GM12878 (cell line): ENCODE measurements at regions not wholly inside any gene's neighbourhood (a gene's known extent, or its start where the extent isn't known, plus 50 kb on each side); places are given as distances from the start of the nearest gene placed in this dataset.

ENCODE experiments used
- FOXK2 ChIP-seq: fragments of 450-650 bp; IDR thresholded peaks from 2 replicates; pipeline ENCODE4 v1.6.1; 2017; ENCODE audit warnings: mild to moderate bottlenecking, moderate library complexity
- FOXM1 ChIP-seq: IDR thresholded peaks from 2 replicates; pipeline ENCODE4 v1.6.1; 2012; ENCODE audit warnings: low read depth, mild to moderate bottlenecking, inconsistent platforms, low read length, moderate library complexity
- KDM1A ChIP-seq: fragments of 200-600 bp; sonication (generic); IDR thresholded peaks from 2 replicates; pipeline ENCODE4 v1.6.1; 2016; ENCODE audit warnings: borderline replicate concordance
- MYC ChIP-seq: IDR thresholded peaks from 2 replicates; pipeline ENCODE4 v1.6.1; 2011; ENCODE audit warnings: mild to moderate bottlenecking, low read length, moderate library complexity, inconsistent platforms; ENCODE audit not compliant: insufficient read depth, insufficient replicate concordance, insufficient read length, severe bottlenecking
- POLR2AphosphoS5 ChIP-seq: IDR thresholded peaks from 2 replicates; pipeline ENCODE4 v1.6.1; 2011; ENCODE audit warnings: mild to moderate bottlenecking, low read length, inconsistent platforms
- SMC3 ChIP-seq: IDR thresholded peaks from 2 replicates; pipeline ENCODE4 v1.6.1; 2011; ENCODE audit warnings: low read length, improper control_type of control experiment, borderline replicate concordance
- TF ChIP-seq, protein P1 (sequence below), 3 experiments: IDR thresholded peaks in 2 of 3; conservative IDR thresholded peaks in 1 of 3; 2 replicates each; pipeline ENCODE4 v1.5.1; 2011; ENCODE audit warnings: low read depth in 3 of 3, low read length in 3 of 3, mild to moderate bottlenecking in 3 of 3, control low read depth in 2 of 3, moderate library complexity in 2 of 3, inconsistent platforms in 1 of 3, mixed read lengths in 1 of 3; ENCODE audit not compliant: control insufficient read depth in 2 of 3, insufficient read depth in 1 of 3; ENCODE audit errors: extremely low read depth in 1 of 3
- TF ChIP-seq, protein P2 (sequence below): IDR thresholded peaks from 2 replicates; pipeline ENCODE4 v1.6.1; 2012; ENCODE audit warnings: low read depth, low read length, improper control_type of control experiment
- TF ChIP-seq, protein P3 (sequence below): fragments of 450-650 bp; IDR thresholded peaks from 2 replicates; pipeline ENCODE4 v1.6.1; 2017; ENCODE audit warnings: antibody characterized with exemption, mild to moderate bottlenecking, moderate library complexity
- TF ChIP-seq, protein P4 (sequence below): IDR thresholded peaks from 2 replicates; pipeline ENCODE4 v1.6.1; 2012; ENCODE audit warnings: low read length, inconsistent platforms
- TF ChIP-seq, protein P5 (sequence below): IDR thresholded peaks from 2 replicates; pipeline ENCODE4 v1.6.1; 2012; ENCODE audit warnings: mild to moderate bottlenecking, low read depth, low read length

DNA sequence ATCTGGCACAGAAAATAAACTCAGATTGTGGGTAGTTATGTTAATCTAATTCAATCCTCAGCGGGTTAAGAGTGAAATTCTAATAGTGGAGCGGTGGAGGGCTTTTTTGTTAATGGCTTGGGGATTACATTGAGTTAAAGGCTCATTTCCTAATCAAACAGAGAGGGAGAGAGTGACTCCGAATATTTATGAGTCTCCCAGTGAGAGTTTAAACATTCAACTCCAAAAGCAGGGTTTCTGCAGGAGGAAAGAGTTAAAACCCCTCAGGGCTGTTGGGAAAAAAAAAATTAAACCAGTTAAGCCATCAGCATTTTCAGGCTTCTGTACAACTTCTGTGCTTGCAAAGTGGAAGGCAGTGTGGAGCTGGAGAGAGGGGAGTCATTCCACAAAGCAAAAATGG lies 62.1 kb upstream of the ESRRB start:
- TF ChIP-seq, protein P1, sequence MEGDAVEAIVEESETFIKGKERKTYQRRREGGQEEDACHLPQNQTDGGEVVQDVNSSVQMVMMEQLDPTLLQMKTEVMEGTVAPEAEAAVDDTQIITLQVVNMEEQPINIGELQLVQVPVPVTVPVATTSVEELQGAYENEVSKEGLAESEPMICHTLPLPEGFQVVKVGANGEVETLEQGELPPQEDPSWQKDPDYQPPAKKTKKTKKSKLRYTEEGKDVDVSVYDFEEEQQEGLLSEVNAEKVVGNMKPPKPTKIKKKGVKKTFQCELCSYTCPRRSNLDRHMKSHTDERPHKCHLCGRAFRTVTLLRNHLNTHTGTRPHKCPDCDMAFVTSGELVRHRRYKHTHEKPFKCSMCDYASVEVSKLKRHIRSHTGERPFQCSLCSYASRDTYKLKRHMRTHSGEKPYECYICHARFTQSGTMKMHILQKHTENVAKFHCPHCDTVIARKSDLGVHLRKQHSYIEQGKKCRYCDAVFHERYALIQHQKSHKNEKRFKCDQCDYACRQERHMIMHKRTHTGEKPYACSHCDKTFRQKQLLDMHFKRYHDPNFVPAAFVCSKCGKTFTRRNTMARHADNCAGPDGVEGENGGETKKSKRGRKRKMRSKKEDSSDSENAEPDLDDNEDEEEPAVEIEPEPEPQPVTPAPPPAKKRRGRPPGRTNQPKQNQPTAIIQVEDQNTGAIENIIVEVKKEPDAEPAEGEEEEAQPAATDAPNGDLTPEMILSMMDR (IDR thresholded peaks at IDR 0.05 in 2 of 3, conservative IDR thresholded peaks at IDR 0.05 in 1 of 3; ENCODE audit: control insufficient read depth in 2 of 3, extremely low read depth in 1 of 3, insufficient read depth in 1 of 3, low read depth in 3 of 3, low read length in 3 of 3): no peak
- no peak for TF ChIP-seq FOXM1
- TF ChIP-seq, protein P2, sequence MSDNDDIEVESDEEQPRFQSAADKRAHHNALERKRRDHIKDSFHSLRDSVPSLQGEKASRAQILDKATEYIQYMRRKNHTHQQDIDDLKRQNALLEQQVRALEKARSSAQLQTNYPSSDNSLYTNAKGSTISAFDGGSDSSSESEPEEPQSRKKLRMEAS: no peak
- no peak for TF ChIP-seq POLR2AphosphoS5
- TF ChIP-seq, protein P3, sequence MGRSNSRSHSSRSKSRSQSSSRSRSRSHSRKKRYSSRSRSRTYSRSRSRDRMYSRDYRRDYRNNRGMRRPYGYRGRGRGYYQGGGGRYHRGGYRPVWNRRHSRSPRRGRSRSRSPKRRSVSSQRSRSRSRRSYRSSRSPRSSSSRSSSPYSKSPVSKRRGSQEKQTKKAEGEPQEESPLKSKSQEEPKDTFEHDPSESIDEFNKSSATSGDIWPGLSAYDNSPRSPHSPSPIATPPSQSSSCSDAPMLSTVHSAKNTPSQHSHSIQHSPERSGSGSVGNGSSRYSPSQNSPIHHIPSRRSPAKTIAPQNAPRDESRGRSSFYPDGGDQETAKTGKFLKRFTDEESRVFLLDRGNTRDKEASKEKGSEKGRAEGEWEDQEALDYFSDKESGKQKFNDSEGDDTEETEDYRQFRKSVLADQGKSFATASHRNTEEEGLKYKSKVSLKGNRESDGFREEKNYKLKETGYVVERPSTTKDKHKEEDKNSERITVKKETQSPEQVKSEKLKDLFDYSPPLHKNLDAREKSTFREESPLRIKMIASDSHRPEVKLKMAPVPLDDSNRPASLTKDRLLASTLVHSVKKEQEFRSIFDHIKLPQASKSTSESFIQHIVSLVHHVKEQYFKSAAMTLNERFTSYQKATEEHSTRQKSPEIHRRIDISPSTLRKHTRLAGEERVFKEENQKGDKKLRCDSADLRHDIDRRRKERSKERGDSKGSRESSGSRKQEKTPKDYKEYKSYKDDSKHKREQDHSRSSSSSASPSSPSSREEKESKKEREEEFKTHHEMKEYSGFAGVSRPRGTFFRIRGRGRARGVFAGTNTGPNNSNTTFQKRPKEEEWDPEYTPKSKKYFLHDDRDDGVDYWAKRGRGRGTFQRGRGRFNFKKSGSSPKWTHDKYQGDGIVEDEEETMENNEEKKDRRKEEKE: no peak
- TF ChIP-seq, protein P4, sequence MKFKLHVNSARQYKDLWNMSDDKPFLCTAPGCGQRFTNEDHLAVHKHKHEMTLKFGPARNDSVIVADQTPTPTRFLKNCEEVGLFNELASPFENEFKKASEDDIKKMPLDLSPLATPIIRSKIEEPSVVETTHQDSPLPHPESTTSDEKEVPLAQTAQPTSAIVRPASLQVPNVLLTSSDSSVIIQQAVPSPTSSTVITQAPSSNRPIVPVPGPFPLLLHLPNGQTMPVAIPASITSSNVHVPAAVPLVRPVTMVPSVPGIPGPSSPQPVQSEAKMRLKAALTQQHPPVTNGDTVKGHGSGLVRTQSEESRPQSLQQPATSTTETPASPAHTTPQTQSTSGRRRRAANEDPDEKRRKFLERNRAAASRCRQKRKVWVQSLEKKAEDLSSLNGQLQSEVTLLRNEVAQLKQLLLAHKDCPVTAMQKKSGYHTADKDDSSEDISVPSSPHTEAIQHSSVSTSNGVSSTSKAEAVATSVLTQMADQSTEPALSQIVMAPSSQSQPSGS: no peak
- TF ChIP-seq MYC: no peak
- TF ChIP-seq KDM1A: no peak
- TF ChIP-seq SMC3: no peak
- TF ChIP-seq, protein P5, sequence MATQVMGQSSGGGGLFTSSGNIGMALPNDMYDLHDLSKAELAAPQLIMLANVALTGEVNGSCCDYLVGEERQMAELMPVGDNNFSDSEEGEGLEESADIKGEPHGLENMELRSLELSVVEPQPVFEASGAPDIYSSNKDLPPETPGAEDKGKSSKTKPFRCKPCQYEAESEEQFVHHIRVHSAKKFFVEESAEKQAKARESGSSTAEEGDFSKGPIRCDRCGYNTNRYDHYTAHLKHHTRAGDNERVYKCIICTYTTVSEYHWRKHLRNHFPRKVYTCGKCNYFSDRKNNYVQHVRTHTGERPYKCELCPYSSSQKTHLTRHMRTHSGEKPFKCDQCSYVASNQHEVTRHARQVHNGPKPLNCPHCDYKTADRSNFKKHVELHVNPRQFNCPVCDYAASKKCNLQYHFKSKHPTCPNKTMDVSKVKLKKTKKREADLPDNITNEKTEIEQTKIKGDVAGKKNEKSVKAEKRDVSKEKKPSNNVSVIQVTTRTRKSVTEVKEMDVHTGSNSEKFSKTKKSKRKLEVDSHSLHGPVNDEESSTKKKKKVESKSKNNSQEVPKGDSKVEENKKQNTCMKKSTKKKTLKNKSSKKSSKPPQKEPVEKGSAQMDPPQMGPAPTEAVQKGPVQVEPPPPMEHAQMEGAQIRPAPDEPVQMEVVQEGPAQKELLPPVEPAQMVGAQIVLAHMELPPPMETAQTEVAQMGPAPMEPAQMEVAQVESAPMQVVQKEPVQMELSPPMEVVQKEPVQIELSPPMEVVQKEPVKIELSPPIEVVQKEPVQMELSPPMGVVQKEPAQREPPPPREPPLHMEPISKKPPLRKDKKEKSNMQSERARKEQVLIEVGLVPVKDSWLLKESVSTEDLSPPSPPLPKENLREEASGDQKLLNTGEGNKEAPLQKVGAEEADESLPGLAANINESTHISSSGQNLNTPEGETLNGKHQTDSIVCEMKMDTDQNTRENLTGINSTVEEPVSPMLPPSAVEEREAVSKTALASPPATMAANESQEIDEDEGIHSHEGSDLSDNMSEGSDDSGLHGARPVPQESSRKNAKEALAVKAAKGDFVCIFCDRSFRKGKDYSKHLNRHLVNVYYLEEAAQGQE: no peak
- no peak for TF ChIP-seq FOXK2
